Brain microvascular endothelial cell (primary cell): ENCODE measurements at regions not wholly inside any gene's neighbourhood (a gene's known extent, or its start where the extent isn't known, plus 50 kb on each side); places are given as distances from the start of the nearest gene placed in this dataset.

Experiments
- DNase-seq: peaks from one replicate; pipeline ENCODE4 v3.0.0-alpha.2; 2020
- H3K27ac ChIP-seq: fragments of 250-450 bp; sonication (Bioruptor Pico); 2 replicates; pipeline ENCODE4 v1.5.1; 2020; ENCODE audit warnings: mild to moderate bottlenecking, moderate library complexity
- H3K27me3 ChIP-seq: fragments of 250-450 bp; sonication (Bioruptor Pico); replicated peaks from 2 replicates; pipeline ENCODE4 v1.5.1; 2020; ENCODE audit warnings: mild to moderate bottlenecking
- H3K36me3 ChIP-seq: fragments of 250-450 bp; sonication (Bioruptor Pico); replicated peaks from 2 replicates; pipeline ENCODE4 v1.5.1; 2020; ENCODE audit warnings: mild to moderate bottlenecking
- H3K4me3 ChIP-seq: 2 replicates; pipeline ENCODE4 v1.5.1; 2011; ENCODE audit warnings: low read depth, mild to moderate bottlenecking, control low read depth, low read length, moderate library complexity
- in situ Hi-C: cut with HindIII; loops from 2 replicates; pipeline ENCODE4 v1.10.0; 2017; ENCODE audit warnings: low sequenced_read_pairs, low pct_ligation_motif_present
- TF ChIP-seq, protein P1 (sequence below): IDR thresholded peaks from 2 replicates; pipeline ENCODE4 v1.5.1; 2011; ENCODE audit warnings: low read depth, mild to moderate bottlenecking, moderate library complexity, low read length, control low read depth, inconsistent platforms; ENCODE audit errors: missing control alignments

DNA sequence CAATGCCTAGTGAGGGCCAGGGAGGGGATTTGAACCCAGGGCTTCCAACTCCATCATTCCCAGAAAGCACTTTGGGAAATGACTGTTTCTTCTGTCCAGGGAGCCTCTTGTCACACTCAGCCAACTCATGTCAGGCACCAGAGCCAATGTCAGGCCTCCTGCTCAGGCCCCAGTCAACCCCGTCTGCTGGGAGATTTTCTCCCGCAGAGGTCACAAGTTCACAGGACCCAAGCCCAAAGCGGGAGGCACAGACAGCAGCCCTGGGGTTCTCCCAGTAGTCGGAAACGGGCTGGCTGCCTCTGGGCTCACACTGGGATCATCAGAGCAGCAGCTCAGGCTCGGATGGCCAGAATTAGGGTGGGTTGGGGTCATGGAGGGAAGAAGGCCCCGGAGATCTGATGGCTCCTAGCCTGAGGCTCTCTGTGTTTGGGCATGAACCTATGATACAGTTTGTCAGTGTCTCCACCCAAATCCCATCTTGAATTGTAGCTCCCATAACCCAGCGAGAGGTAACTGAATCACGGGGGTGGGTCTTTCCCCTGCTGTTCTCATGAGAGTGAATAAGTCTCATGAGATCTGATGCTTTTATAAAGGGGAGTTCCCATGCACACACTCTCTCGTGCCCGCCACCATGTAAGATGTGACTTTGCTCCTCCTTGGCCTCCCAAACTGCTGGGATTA, 255.5 kb downstream of the PARN start:
- Histone ChIP-seq H3K27ac (no peak overlapping the region), H3K36me3 (no peaks in the 10 kb centered on the region), H3K4me3 (no peak overlapping the region), H3K27me3 (no peaks in the 10 kb centered on the region)
- DNase-seq = no peak
- in situ Hi-C loops = no loop called here
- TF ChIP-seq, protein P1, sequence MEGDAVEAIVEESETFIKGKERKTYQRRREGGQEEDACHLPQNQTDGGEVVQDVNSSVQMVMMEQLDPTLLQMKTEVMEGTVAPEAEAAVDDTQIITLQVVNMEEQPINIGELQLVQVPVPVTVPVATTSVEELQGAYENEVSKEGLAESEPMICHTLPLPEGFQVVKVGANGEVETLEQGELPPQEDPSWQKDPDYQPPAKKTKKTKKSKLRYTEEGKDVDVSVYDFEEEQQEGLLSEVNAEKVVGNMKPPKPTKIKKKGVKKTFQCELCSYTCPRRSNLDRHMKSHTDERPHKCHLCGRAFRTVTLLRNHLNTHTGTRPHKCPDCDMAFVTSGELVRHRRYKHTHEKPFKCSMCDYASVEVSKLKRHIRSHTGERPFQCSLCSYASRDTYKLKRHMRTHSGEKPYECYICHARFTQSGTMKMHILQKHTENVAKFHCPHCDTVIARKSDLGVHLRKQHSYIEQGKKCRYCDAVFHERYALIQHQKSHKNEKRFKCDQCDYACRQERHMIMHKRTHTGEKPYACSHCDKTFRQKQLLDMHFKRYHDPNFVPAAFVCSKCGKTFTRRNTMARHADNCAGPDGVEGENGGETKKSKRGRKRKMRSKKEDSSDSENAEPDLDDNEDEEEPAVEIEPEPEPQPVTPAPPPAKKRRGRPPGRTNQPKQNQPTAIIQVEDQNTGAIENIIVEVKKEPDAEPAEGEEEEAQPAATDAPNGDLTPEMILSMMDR = no peak

DNA sequence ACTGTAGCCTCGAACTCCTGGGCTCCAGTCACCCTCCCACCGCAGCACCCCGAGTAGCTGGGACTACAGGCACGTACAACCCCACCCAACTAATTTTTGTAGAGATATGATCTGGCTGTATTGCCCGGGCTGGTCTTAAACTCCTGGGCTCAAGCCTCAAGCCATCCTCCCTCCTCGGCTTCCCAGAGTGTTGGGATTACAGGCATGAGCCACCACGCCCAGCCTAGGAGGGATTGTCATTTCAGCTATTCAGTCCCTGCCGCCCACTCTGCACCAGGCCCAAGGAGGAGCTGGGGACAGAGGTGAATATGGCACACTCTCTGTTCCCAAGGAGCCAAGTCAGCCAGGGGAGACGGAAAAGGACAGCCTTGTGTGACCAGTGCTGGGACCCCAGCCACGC, 256.2 kb downstream of the PARN start:
- TF ChIP-seq, protein P1 = no peak
- H3K36me3 ChIP-seq = no peaks in the 10 kb centered on the region
- in situ Hi-C loops = no loop called here
- no peaks in the 10 kb centered on the region for H3K27me3 ChIP-seq
- DNase-seq = no peak
- no peak overlapping the region for H3K27ac ChIP-seq
- H3K4me3 ChIP-seq = no peak overlapping the region

DNA sequence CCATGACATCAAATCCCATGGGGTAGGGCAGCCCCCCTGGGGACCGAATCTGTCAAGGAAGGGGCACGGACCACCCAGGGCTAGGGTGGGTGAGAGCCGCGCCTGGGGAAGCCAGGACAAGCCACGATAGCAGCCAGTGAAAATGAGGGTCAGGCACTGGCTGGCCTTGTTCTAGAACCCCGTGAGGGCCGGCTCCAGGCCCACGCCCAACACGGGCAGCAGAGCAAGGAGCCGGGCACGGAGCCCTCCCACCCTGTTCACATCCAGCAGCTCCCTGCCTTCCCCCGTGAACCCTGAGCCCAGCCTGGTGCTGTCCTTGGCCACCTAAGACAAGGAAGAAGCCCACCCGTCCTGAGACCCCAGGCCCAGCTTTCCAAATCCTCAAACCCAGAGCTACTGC, 256.7 kb downstream of the PARN start:
- DNase-seq = no peak
- H3K27ac ChIP-seq = no peak overlapping the region
- no peaks in the 10 kb centered on the region for H3K27me3 ChIP-seq
- in situ Hi-C loops = no loop called here
- TF ChIP-seq, protein P1 = no peak
- no peaks in the 10 kb centered on the region for H3K36me3 ChIP-seq
- no peak overlapping the region for H3K4me3 ChIP-seq

DNA sequence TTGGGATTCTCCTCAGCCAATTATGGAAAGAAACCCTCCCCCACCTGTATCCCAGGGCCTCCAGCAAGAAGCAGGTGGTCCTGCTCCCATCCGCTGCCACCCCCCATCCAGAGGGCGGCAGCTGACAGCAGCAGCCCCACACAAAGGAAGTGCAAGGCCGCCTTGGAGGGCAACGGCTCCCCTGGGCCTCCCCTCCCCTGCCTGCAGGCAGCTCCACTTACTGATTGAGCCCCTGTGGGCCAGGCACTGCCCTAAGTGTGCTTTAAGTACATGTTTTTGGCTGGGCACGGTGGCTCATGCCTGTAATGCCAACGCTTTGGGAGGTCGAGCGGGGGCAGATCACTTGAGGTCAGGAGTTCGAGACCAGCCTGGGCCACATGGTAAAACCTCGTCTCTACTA, 257.6 kb downstream of the PARN start:
- Histone ChIP-seq H3K36me3 (no peaks in the 10 kb centered on the region), H3K27me3 (no peaks in the 10 kb centered on the region), H3K4me3 (no peak overlapping the region), H3K27ac (no peak overlapping the region)
- DNase-seq = no peak
- in situ Hi-C loops = no loop called here
- TF ChIP-seq, protein P1 = no peak

DNA sequence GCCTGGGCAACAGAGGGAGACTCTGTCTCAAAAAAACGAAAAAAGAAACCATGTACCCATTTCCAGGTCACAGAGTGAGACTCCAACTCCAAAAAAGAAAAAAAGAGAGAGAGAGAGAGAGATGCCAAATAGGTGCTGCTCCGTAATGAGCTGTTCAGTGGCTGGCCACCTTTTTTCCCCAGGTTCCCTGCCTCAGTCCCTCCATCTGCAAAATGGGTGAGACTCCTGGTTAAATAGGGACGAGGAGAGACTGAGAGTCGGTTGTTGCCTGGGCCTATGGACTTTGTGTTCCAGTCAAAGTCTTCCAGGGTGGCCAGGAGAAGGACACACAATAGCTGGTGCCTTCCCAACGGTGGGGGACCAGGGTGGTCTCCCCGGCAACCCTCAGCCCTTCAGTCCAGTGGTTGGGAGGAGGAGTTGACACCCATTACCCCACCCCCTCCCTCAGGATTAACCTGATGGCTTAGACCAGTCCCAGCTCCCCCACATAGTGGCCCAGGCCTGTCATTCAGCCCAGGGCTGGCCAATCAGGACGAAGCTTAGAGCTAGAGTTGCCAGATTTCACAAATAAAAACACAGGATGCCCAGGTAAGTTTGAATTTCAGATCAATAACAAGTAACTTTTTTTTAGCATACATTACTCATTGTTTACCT, 258.2 kb downstream of the PARN start:
- Histone ChIP-seq H3K27ac (no peak overlapping the region), H3K4me3 (no peak overlapping the region), H3K27me3 (no peaks in the 10 kb centered on the region), H3K36me3 (no peaks in the 10 kb centered on the region)
- in situ Hi-C loops = no loop called here
- no peak for DNase-seq
- TF ChIP-seq, protein P1 = no peak
